Panc1 (cell line): ENCODE measurements at regions not wholly inside any gene's neighbourhood (a gene's known extent, or its start where the extent isn't known, plus 50 kb on each side); places are given as distances from the start of the nearest gene placed in this dataset.

Source experiments
- ATAC-seq: fragments of 200-7000 bp; cut with Tn5 transposase; 2 replicates; pipeline ENCODE4 v1.9.1; 2020; ENCODE audit warnings: mild to moderate bottlenecking, moderate library complexity
- BruUV-seq: library from RNA; stranded (reverse); fragments of 400-500 nt; replicated peaks from 2 replicates; lab custom pipeline; 2021; lab: Mats Ljungman, UMichigan
- CTCF ChIA-PET: fragments of 300-600 bp; sonication (Branson Sonifier 250); formaldehyde crosslinking; loops from one replicate; lab custom pipeline; 2022; ENCODE audit warnings: antibody characterized with exemption; lab: Charles Lee
- POLR2A ChIA-PET: fragments of 300-600 bp; sonication (Branson Sonifier 250); formaldehyde crosslinking; loops from one replicate; lab custom pipeline; 2022; ENCODE audit warnings: antibody characterized with exemption; lab: Charles Lee
- DNase-seq: peaks from one replicate; pipeline ENCODE4 v3.0.0-alpha.2; 2010; ENCODE audit warnings: low read depth, low spot score
- H3K27ac ChIP-seq: 2 replicates; pipeline ENCODE4 v1.5.1; 2011; ENCODE audit warnings: mild to moderate bottlenecking, low read length, inconsistent platforms
- H3K27me3 ChIP-seq: fragments of 200-500 bp; sonication (Bioruptor generic); 2 replicates; pipeline ENCODE4 v1.6.0; 2014; ENCODE audit warnings: low read length, inconsistent platforms; ENCODE audit not compliant: control insufficient read depth, insufficient read depth
- H3K36me3 ChIP-seq: fragments of 200-500 bp; sonication (Bioruptor generic); 2 replicates; pipeline ENCODE4 v1.5.1; 2014; ENCODE audit warnings: inconsistent platforms, mild to moderate bottlenecking, low read length, moderate library complexity; ENCODE audit not compliant: control insufficient read depth, insufficient read depth
- H3K4me1 ChIP-seq: 2 replicates; pipeline ENCODE4 v1.5.1; 2011; ENCODE audit warnings: inconsistent platforms, mild to moderate bottlenecking, low read length, moderate library complexity; ENCODE audit not compliant: control insufficient read depth, insufficient read depth
- H3K4me3 ChIP-seq, 2 experiments: 2 replicates each; pipeline ENCODE4 v1.5.1; 2011 to 2012; ENCODE audit warnings: low read depth in 2 of 2, low read length in 2 of 2, mild to moderate bottlenecking in 2 of 2, inconsistent platforms in 1 of 2, moderate library complexity in 1 of 2
- H3K9me3 ChIP-seq: fragments of 200-500 bp; sonication (Bioruptor generic); 2 replicates; pipeline ENCODE4 v1.5.1; 2014; ENCODE audit warnings: low read depth, mild to moderate bottlenecking, inconsistent platforms, low read length, moderate library complexity; ENCODE audit not compliant: control insufficient read depth, insufficient read depth
- POLR2AphosphoS5 ChIP-seq: IDR thresholded peaks from 2 replicates; pipeline ENCODE4 v1.6.1; 2012; ENCODE audit warnings: mild to moderate bottlenecking, low read depth, low read length, moderate library complexity
- REST ChIP-seq, 2 experiments: IDR thresholded peaks; 2 replicates each; pipeline ENCODE4 v1.6.1; 2011 to 2012; ENCODE audit warnings: low read depth in 2 of 2, control low read depth in 1 of 2, low read length in 1 of 2, mild to moderate bottlenecking in 1 of 2, moderate library complexity in 1 of 2; ENCODE audit not compliant: insufficient read depth in 1 of 2
- SIN3A ChIP-seq: IDR thresholded peaks from 2 replicates; pipeline ENCODE4 v1.6.1; 2012; ENCODE audit warnings: low read depth, mild to moderate bottlenecking, low read length, moderate library complexity, borderline replicate concordance; ENCODE audit not compliant: insufficient read depth
- TCF7L2 ChIP-seq: IDR thresholded peaks from 2 replicates; pipeline ENCODE4 v1.6.1; 2011; ENCODE audit warnings: mild to moderate bottlenecking, low read depth, low read length, inconsistent platforms
- in situ Hi-C: cut with HindIII; loops from 2 replicates; pipeline ENCODE4 v1.10.0; 2016; ENCODE audit warnings: low sequenced_read_pairs, low pct_unique_long_range_greater_than_20kb
- intact Hi-C: fragments of 100-400 bp; cut with micrococcal nuclease; formaldehyde crosslinking; loops from one replicate; pipeline ENCODE4 v1.10.0; 2022; ENCODE audit not compliant: unreplicated experiment
- TF ChIP-seq, protein P1 (sequence below): fragments of 450-650 bp; IDR thresholded peaks from 2 replicates; pipeline ENCODE4 v1.5.1; 2017; ENCODE audit warnings: mild to moderate bottlenecking

GRCh38 chr4:45636175-45636574 lies 487.7 kb downstream of the GABRG1 start:
- no TSS peak for BruUV-seq
- intact Hi-C loops (no loop called here), in situ Hi-C loops (no loop called here)
- H3K27me3 ChIP-seq, result no peaks in the 10 kb centered on the region
- ChIA-PET CTCF (no interaction called here), POLR2A (no interaction called here)
- H3K36me3 ChIP-seq, result no peaks in the 10 kb centered on the region
- no peaks in the 10 kb centered on the region for H3K4me1 ChIP-seq
- no peak overlapping the region for H3K4me3 ChIP-seq
- TF ChIP-seq SIN3A (no peak), REST (IDR thresholded peaks at IDR 0.05; ENCODE audit: insufficient read depth in 1 of 2, low read depth in 2 of 2, low read length in 1 of 2) (no peak), POLR2AphosphoS5 (no peak), TCF7L2 (no peak)
- TF ChIP-seq, protein P1, sequence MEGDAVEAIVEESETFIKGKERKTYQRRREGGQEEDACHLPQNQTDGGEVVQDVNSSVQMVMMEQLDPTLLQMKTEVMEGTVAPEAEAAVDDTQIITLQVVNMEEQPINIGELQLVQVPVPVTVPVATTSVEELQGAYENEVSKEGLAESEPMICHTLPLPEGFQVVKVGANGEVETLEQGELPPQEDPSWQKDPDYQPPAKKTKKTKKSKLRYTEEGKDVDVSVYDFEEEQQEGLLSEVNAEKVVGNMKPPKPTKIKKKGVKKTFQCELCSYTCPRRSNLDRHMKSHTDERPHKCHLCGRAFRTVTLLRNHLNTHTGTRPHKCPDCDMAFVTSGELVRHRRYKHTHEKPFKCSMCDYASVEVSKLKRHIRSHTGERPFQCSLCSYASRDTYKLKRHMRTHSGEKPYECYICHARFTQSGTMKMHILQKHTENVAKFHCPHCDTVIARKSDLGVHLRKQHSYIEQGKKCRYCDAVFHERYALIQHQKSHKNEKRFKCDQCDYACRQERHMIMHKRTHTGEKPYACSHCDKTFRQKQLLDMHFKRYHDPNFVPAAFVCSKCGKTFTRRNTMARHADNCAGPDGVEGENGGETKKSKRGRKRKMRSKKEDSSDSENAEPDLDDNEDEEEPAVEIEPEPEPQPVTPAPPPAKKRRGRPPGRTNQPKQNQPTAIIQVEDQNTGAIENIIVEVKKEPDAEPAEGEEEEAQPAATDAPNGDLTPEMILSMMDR, result no peak
- ATAC-seq (no peak), DNase-seq (no peak)
- H3K9me3 ChIP-seq, result no peaks in the 10 kb centered on the region
- H3K27ac ChIP-seq, result no peak overlapping the region

DNA sequence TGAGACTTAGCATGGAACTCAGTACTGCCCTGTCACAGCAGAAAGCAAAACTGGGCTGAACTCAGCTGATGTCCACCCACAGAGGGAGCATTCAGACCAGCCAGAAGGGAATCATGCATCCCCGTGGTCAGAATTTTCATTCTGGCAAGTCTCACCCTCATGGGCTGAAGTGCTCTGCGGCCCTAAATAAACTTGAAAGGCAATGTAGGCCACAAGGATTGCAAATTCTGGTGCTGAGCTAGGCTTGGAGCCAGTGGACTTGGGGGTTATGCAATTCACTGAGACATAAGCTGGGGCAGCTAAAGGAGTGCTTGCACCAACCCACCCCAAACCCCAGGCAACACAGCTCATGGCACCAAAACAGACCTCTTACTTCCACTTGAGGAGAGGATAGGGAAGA lies 494.1 kb downstream of the GABRG1 start:
- Histone ChIP-seq H3K9me3 (no peaks in the 10 kb centered on the region), H3K27me3 (no peaks in the 10 kb centered on the region), H3K4me3 (no peak overlapping the region), H3K4me1 (no peaks in the 10 kb centered on the region), H3K27ac (no peak overlapping the region), H3K36me3 (no peaks in the 10 kb centered on the region)
- TF ChIP-seq, protein P1, result no peak
- no peak for TF ChIP-seq TCF7L2
- no peak for TF ChIP-seq POLR2AphosphoS5
- TF ChIP-seq REST (IDR thresholded peaks at IDR 0.05; ENCODE audit: insufficient read depth in 1 of 2, low read depth in 2 of 2, low read length in 1 of 2), result no peak
- TF ChIP-seq SIN3A, result no peak
- in situ Hi-C loops (no loop called here), intact Hi-C loops (no loop called here)
- no TSS peak for BruUV-seq
- DNase-seq (no peak), ATAC-seq (no peak)
- CTCF ChIA-PET, result no interaction called here
- POLR2A ChIA-PET, result no interaction called here
